ENCODE measurements at regions not wholly inside any gene's neighbourhood (a gene's known extent, or its start where the extent isn't known, plus 50 kb on each side); places are given as distances from the start of the nearest gene placed in this dataset.

DNA sequence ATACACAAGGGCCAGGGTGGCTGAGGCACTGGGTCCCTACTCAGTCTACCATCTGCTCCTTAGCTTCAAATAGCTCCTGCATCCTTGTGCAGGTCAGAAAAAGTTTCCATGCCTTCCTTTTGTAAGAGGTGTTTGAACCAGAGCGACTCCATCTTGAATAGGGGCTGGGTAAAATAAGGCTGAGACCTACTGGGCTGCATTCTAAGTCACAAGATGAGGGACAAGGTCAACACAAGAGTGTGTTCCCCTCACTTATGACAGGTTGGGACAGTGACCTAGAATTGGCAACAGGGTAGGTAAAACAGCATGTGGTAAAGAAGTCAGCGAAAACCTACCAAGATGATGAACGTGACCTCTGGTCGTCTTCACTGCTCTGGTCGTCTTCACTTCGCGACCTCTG, 120.5 kb downstream of the KCNK1 start:
- TF ChIP-seq, protein P1, sequence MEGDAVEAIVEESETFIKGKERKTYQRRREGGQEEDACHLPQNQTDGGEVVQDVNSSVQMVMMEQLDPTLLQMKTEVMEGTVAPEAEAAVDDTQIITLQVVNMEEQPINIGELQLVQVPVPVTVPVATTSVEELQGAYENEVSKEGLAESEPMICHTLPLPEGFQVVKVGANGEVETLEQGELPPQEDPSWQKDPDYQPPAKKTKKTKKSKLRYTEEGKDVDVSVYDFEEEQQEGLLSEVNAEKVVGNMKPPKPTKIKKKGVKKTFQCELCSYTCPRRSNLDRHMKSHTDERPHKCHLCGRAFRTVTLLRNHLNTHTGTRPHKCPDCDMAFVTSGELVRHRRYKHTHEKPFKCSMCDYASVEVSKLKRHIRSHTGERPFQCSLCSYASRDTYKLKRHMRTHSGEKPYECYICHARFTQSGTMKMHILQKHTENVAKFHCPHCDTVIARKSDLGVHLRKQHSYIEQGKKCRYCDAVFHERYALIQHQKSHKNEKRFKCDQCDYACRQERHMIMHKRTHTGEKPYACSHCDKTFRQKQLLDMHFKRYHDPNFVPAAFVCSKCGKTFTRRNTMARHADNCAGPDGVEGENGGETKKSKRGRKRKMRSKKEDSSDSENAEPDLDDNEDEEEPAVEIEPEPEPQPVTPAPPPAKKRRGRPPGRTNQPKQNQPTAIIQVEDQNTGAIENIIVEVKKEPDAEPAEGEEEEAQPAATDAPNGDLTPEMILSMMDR (IDR thresholded peaks at IDR 0.05), result no peak
- no peak for TF ChIP-seq ZFX (IDR thresholded peaks at IDR 0.05; ENCODE audit: borderline replicate concordance)

Measured in 22Rv1 (cell line).